MCF 10A (cell line): ENCODE measurements at regions not wholly inside any gene's neighbourhood (a gene's known extent, or its start where the extent isn't known, plus 50 kb on each side); places are given as distances from the start of the nearest gene placed in this dataset.

Source experiments
- BruUV-seq: library from RNA; stranded (reverse); fragments of 400-500 nt; replicated peaks from 2 replicates; lab custom pipeline; 2021; lab: Mats Ljungman, UMichigan
- CTCF ChIA-PET: fragments of 300-600 bp; sonication (Branson Sonifier 250); formaldehyde crosslinking; extraction: SDS; loops from one replicate; lab custom pipeline; 2021; ENCODE audit warnings: antibody characterized with exemption, inconsistent platforms; lab: Yijun Ruan, JAX
- POLR2A ChIA-PET: fragments of 300-600, 350-650 bp; sonication (Branson Sonifier 250); formaldehyde crosslinking; extraction: SDS; loops from one replicate; lab custom pipeline; 2020; ENCODE audit warnings: antibody characterized with exemption, inconsistent platforms; lab: Yijun Ruan, JAX
- DNase-seq: peaks from one replicate; pipeline ENCODE4 v3.0.0-alpha.2; 2018; ENCODE audit not compliant: unreplicated experiment
- H3K27ac Mint-ChIP-seq: one replicate; pipeline ENCODE4 v1.8.0; 2022; ENCODE audit warnings: mild to moderate bottlenecking, low read depth, mixed read lengths; ENCODE audit not compliant: unreplicated experiment
- H3K27me3 Mint-ChIP-seq: one replicate; pipeline ENCODE4 v1.8.0; 2022; ENCODE audit warnings: mixed read lengths; ENCODE audit not compliant: insufficient read depth, unreplicated experiment
- H3K36me3 Mint-ChIP-seq: one replicate; pipeline ENCODE4 v1.8.0; 2022; ENCODE audit warnings: mild to moderate bottlenecking, moderate library complexity, mixed read lengths; ENCODE audit not compliant: insufficient read depth, unreplicated experiment
- H3K4me1 Mint-ChIP-seq: one replicate; pipeline ENCODE4 v1.8.0; 2022; ENCODE audit warnings: mixed read lengths; ENCODE audit not compliant: insufficient read depth, unreplicated experiment
- H3K4me3 Mint-ChIP-seq: one replicate; pipeline ENCODE4 v1.8.0; 2022; ENCODE audit warnings: mild to moderate bottlenecking, moderate library complexity, mixed read lengths; ENCODE audit not compliant: unreplicated experiment
- H3K9me3 Mint-ChIP-seq: one replicate; pipeline ENCODE4 v1.8.0; 2022; ENCODE audit warnings: mixed read lengths; ENCODE audit not compliant: unreplicated experiment
- CTCF ChIP-seq: fragments of 200-600 bp; IDR thresholded peaks from one replicate; pipeline ENCODE4 v1.8.0; 2022; ENCODE audit warnings: antibody characterized with exemption, mild to moderate bottlenecking; ENCODE audit not compliant: unreplicated experiment
- intact Hi-C: fragments of 100-400 bp; cut with micrococcal nuclease; formaldehyde crosslinking; loops from 2 replicates; pipeline ENCODE4 v1.14.1; 2022

- H3K4me1 Mint-ChIP-seq: no peaks in the 10 kb centered on the region
- intact Hi-C loops: no loop called here
- DNase-seq: no peak
- peaks cover 52% of the 10 kb centered on the region for H3K27me3 Mint-ChIP-seq
- no peak overlapping the region for H3K4me3 Mint-ChIP-seq
- no peak for TF ChIP-seq CTCF
- CTCF ChIA-PET: interaction anchor here (0.7 to 1.8 kb wide), 2 partner anchors 30 to 265 kb away, joined by 3 to 5 read pairs; no protein-coding TSS in a partner anchor
- H3K9me3 Mint-ChIP-seq: no peaks in the 10 kb centered on the region
- POLR2A ChIA-PET: no interaction called here
- H3K27ac Mint-ChIP-seq: no peak overlapping the region
- peaks cover 6% of the 10 kb centered on the region for H3K36me3 Mint-ChIP-seq
- no TSS peak for BruUV-seq
Observed at GRCh38 chr1:5479876-5480646, 512.2 kb downstream of the NPHP4 start.

- no peak for DNase-seq
- intact Hi-C loops: no loop called here
- CTCF ChIA-PET: no interaction called here
- BruUV-seq: no TSS peak
- no peak for TF ChIP-seq CTCF
- POLR2A ChIA-PET: no interaction called here
- no peaks in the 10 kb centered on the region for H3K4me1 Mint-ChIP-seq
- peaks cover 41% of the 10 kb centered on the region for H3K27me3 Mint-ChIP-seq
- no peak overlapping the region for H3K4me3 Mint-ChIP-seq
- H3K36me3 Mint-ChIP-seq: peaks cover 6% of the 10 kb centered on the region
- H3K27ac Mint-ChIP-seq: no peak overlapping the region
- H3K9me3 Mint-ChIP-seq: no peaks in the 10 kb centered on the region
Observed at GRCh38 chr1:5478961-5479360, 513.3 kb downstream of the NPHP4 start.

GRCh38 chr1:5478156-5478695 is 514.0 kb downstream of the NPHP4 start:
- Mint-ChIP-seq H3K4me3 (no peak overlapping the region), H3K27ac (no peak overlapping the region), H3K36me3 (peaks cover 5% of the 10 kb centered on the region), H3K27me3 (peaks cover 34% of the 10 kb centered on the region), H3K4me1 (no peaks in the 10 kb centered on the region), H3K9me3 (no peaks in the 10 kb centered on the region)
- no peak for TF ChIP-seq CTCF
- no peak for DNase-seq
- POLR2A ChIA-PET: no interaction called here
- intact Hi-C loops: no loop called here
- CTCF ChIA-PET: no interaction called here
- BruUV-seq: no TSS peak

- no peaks in the 10 kb centered on the region for H3K9me3 Mint-ChIP-seq
- peaks cover 33% of the 10 kb centered on the region for H3K27me3 Mint-ChIP-seq
- intact Hi-C loops: no loop called here
- no peak overlapping the region for H3K27ac Mint-ChIP-seq
- H3K4me1 Mint-ChIP-seq: no peaks in the 10 kb centered on the region
- no peak overlapping the region for H3K4me3 Mint-ChIP-seq
- no peak for TF ChIP-seq CTCF
- ChIA-PET POLR2A (no interaction called here), CTCF (no interaction called here)
- H3K36me3 Mint-ChIP-seq: peaks cover under 1% of the 10 kb centered on the region
- no TSS peak for BruUV-seq
- DNase-seq: no peak
Observed at GRCh38 chr1:5477716-5478115, 514.5 kb downstream of the NPHP4 start.
